ENCODE measurements at regions not wholly inside any gene's neighbourhood (a gene's known extent, or its start where the extent isn't known, plus 50 kb on each side); places are given as distances from the start of the nearest gene placed in this dataset.

GRCh38 chr22:47587861-47588577 is 825.6 kb downstream of the TBC1D22A start:
- 80% methylated on average over 5 of the region's 9 CpGs for WGBS (ENCODE audit: insufficient coverage)
- Mint-ChIP-seq H3K4me3 (no peak overlapping the region), H3K27me3 (peaks cover 6% of the 10 kb centered on the region), H3K27ac (no peak overlapping the region), H3K4me1 (no peaks in the 10 kb centered on the region), H3K9me3 (ENCODE audit: insufficient read depth) (peaks cover 3% of the 10 kb centered on the region)
- DNase-seq (no peak), ATAC-seq (ENCODE audit: low read depth) (no peak)
- ChIA-PET POLR2A (no interaction called here), CTCF (no interaction called here)
- H3K27ac ChIP-seq (ENCODE audit: low read length in 2 of 2), result no peak overlapping the region
- no peaks in the 10 kb centered on the region for H3K79me2 ChIP-seq (ENCODE audit: control insufficient read depth, insufficient read depth, low read length)
- no peak overlapping the region for H3K4me3 ChIP-seq (ENCODE audit: control extremely low read depth in 1 of 5, extremely low read depth in 1 of 5, insufficient read depth in 1 of 5, low read depth in 2 of 5, low read length in 4 of 5)
- no peak overlapping the region for H2AFZ ChIP-seq (ENCODE audit: insufficient read depth, low read depth, low read length, poor library complexity, severe bottlenecking)
- TF ChIP-seq CTCF (IDR thresholded peaks at IDR 0.05) (no peak), EZH2 (IDR thresholded peaks at IDR 0.05; ENCODE audit: borderline replicate concordance, insufficient read depth, low read depth, low read length, poor library complexity, severe bottlenecking) (no peak)
- H3K27me3 ChIP-seq (replicated peaks in 1 of 4; ENCODE audit: control extremely low read depth in 1 of 4, control insufficient read depth in 3 of 4, insufficient read depth in 4 of 4, low read length in 3 of 4), result no peaks in the 10 kb centered on the region
- no peaks in the 10 kb centered on the region for H3K4me1 ChIP-seq (ENCODE audit: control insufficient read depth in 2 of 2, insufficient read depth in 2 of 2, low read length in 2 of 2)
- intact Hi-C loops (cut with micrococcal nuclease), result no loop called here
- no peaks in the 10 kb centered on the region for H4K20me1 ChIP-seq (ENCODE audit: control insufficient read depth, insufficient read depth, low read length, poor library complexity, severe bottlenecking)
- no peak overlapping the region for H3K4me2 ChIP-seq (replicated peaks; ENCODE audit: low read depth, low read length, poor library complexity, severe bottlenecking)
- H3K9ac ChIP-seq (ENCODE audit: low read length), result no peak overlapping the region
- no peaks in the 10 kb centered on the region for H3K36me3 ChIP-seq (replicated peaks in 1 of 2; ENCODE audit: control extremely low read depth in 1 of 2, control insufficient read depth in 1 of 2, extremely low read depth in 1 of 2, insufficient read depth in 2 of 2, low read length in 1 of 2)
- H3K9me3 ChIP-seq (ENCODE audit: control extremely low read depth in 1 of 3, control insufficient read depth in 2 of 3, insufficient read depth in 1 of 3, low read length in 2 of 3), result peaks cover 0 to 11% (median 8%) of the 10 kb centered on the region in 3 donors

- peaks cover 6% of the 10 kb centered on the region for H3K27me3 Mint-ChIP-seq
- Histone ChIP-seq H3K36me3 (replicated peaks in 1 of 2; ENCODE audit: control extremely low read depth in 1 of 2, control insufficient read depth in 1 of 2, extremely low read depth in 1 of 2, insufficient read depth in 2 of 2, low read length in 1 of 2) (no peaks in the 10 kb centered on the region), H3K4me1 (ENCODE audit: control insufficient read depth in 2 of 2, insufficient read depth in 2 of 2, low read length in 2 of 2) (no peaks in the 10 kb centered on the region), H2AFZ (ENCODE audit: insufficient read depth, low read depth, low read length, poor library complexity, severe bottlenecking) (no peak overlapping the region), H3K4me3 (ENCODE audit: control extremely low read depth in 1 of 5, extremely low read depth in 1 of 5, insufficient read depth in 1 of 5, low read depth in 2 of 5, low read length in 4 of 5) (no peak overlapping the region), H3K9ac (ENCODE audit: low read length) (no peak overlapping the region), H3K4me2 (replicated peaks; ENCODE audit: low read depth, low read length, poor library complexity, severe bottlenecking) (no peak overlapping the region), H3K27me3 (replicated peaks in 1 of 4; ENCODE audit: control extremely low read depth in 1 of 4, control insufficient read depth in 3 of 4, insufficient read depth in 4 of 4, low read length in 3 of 4) (no peaks in the 10 kb centered on the region), H3K79me2 (ENCODE audit: control insufficient read depth, insufficient read depth, low read length) (no peaks in the 10 kb centered on the region), H3K9me3 (ENCODE audit: control extremely low read depth in 1 of 3, control insufficient read depth in 2 of 3, insufficient read depth in 1 of 3, low read length in 2 of 3) (peaks cover 0 to 11% (median 8%) of the 10 kb centered on the region in 3 donors), H4K20me1 (ENCODE audit: control insufficient read depth, insufficient read depth, low read length, poor library complexity, severe bottlenecking) (no peaks in the 10 kb centered on the region), H3K27ac (ENCODE audit: low read length in 2 of 2) (no peak overlapping the region)
- intact Hi-C loops (cut with micrococcal nuclease), result no loop called here
- no peak for ATAC-seq (ENCODE audit: low read depth)
- no peak overlapping the region for H3K27ac Mint-ChIP-seq
- H3K4me1 Mint-ChIP-seq, result no peaks in the 10 kb centered on the region
- TF ChIP-seq EZH2 (IDR thresholded peaks at IDR 0.05; ENCODE audit: borderline replicate concordance, insufficient read depth, low read depth, low read length, poor library complexity, severe bottlenecking), result no peak
- TF ChIP-seq CTCF (IDR thresholded peaks at IDR 0.05), result no peak
- ChIA-PET CTCF (no interaction called here), POLR2A (no interaction called here)
- no peak for DNase-seq
- 67% methylated on average over 6 of the region's 7 CpGs for WGBS (ENCODE audit: insufficient coverage)
- H3K4me3 Mint-ChIP-seq, result no peak overlapping the region
- peaks cover 3% of the 10 kb centered on the region for H3K9me3 Mint-ChIP-seq (ENCODE audit: insufficient read depth)
Observed at GRCh38 chr22:47587361-47587760, 824.9 kb downstream of the TBC1D22A start.
